Activated T-cell treated with anti-CD3 and anti-CD28 coated beads for 1 hour (primary cell): ENCODE measurements at regions not wholly inside any gene's neighbourhood (a gene's known extent, or its start where the extent isn't known, plus 50 kb on each side); places are given as distances from the start of the nearest gene placed in this dataset.

Source experiments
- DNase-seq: peaks from one replicate; pipeline ENCODE4 v3.0.0-alpha.2; 2020; ENCODE audit warnings: low read depth

- no peak for DNase-seq
Measured at GRCh38 chr5:175168882-175169507, 275.0 kb downstream of the DRD1 start.

GRCh38 chr5:175166026-175166425, 278.0 kb downstream of the DRD1 start:
- DNase-seq: no peak

GRCh38 chr5:175163586-175164275, 280.3 kb downstream of the DRD1 start:
- DNase-seq: no peak

- no peak for DNase-seq
Measured at GRCh38 chr5:175162036-175162435, 281.9 kb downstream of the DRD1 start.

GRCh38 chr5:175159956-175160355, 284.0 kb downstream of the DRD1 start:
- DNase-seq: no peak

GRCh38 chr5:175148636-175149172, 295.3 kb downstream of the DRD1 start:
- no peak for DNase-seq

GRCh38 chr5:175146733-175147132, 297.2 kb downstream of the DRD1 start:
- no peak for DNase-seq

- DNase-seq: no peak
Measured at GRCh38 chr5:175141421-175141820, 302.6 kb downstream of the DRD1 start.

GRCh38 chr5:175133185-175133584, 310.8 kb downstream of the DRD1 start:
- no peak for DNase-seq

GRCh38 chr5:175131432-175131831, 312.6 kb downstream of the DRD1 start:
- DNase-seq: no peak

- DNase-seq: no peak
Measured at GRCh38 chr5:175129619-175130018, 314.4 kb downstream of the DRD1 start.

- no peak for DNase-seq
Measured at GRCh38 chr5:175129121-175129520, 314.9 kb downstream of the DRD1 start.

GRCh38 chr5:175124821-175125220, 319.2 kb downstream of the DRD1 start:
- DNase-seq: no peak

GRCh38 chr5:175124251-175124813, 319.6 kb downstream of the DRD1 start:
- DNase-seq: no peak

GRCh38 chr5:175123542-175123941, 320.4 kb downstream of the DRD1 start:
- DNase-seq: no peak

- DNase-seq: no peak
Measured at GRCh38 chr5:175121457-175121856, 322.5 kb downstream of the DRD1 start.

GRCh38 chr5:175120412-175120811, 323.6 kb downstream of the DRD1 start:
- no peak for DNase-seq

GRCh38 chr5:175118700-175119309, 325.2 kb downstream of the DRD1 start:
- DNase-seq: no peak

- no peak for DNase-seq
Measured at GRCh38 chr5:175116466-175117048, 327.4 kb downstream of the DRD1 start.

- DNase-seq: no peak
Measured at GRCh38 chr5:175115831-175116230, 328.2 kb downstream of the DRD1 start.

- no peak for DNase-seq
Measured at GRCh38 chr5:175113947-175114346, 330.0 kb downstream of the DRD1 start.

- no peak for DNase-seq
Measured at GRCh38 chr5:175109058-175109755, 334.8 kb downstream of the DRD1 start.
